ENCODE measurements at regions not wholly inside any gene's neighbourhood (a gene's known extent, or its start where the extent isn't known, plus 50 kb on each side); places are given as distances from the start of the nearest gene placed in this dataset.
"Not testable (repeated sequence)": the region's sequence is repeated elsewhere in the genome, so short reads cannot be mapped to it uniquely, and the experiment has no call there.

DNA sequence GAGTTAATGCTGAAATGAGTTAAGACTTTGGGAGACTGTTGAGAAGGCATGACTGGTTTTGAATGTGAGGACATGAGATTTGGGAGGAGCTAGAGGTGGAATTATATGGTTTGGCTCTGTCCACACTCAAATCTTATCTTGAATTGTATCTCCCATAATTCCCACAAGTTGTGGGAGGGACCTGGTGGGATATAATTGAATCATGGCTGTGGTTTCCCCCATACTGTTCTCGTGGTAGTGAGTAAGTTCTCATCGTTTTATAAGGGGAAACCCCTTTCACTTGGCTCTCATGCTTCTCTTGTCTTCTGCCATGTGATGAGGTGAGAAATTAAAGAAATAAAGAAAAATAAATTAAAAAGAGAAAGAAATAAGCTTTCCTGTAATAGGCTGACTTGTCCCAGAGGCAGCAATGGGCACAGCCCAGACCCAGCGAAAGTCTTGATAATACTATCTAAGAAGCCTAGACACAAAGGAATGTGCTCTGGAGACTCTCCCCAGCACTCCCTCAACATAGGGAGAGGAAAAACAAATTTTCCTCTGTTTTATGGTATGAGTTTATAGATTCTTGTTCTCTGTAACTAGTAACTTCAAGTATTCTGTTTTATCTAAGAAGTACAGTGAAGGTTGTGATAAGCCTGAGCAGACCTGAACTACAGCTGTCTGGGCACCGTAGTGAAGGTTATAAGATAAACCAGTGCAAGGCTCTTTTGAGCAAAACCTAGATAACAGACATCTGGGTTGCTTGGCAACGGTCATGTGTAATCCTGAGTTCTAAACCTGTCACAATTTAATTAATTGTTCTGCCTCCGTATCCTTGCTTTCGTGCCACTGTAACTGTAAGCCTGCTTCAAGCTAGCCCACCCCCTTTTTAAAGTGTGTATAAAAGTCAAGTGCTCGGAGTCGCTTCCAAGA, 88.9 kb upstream of the ECI2 start:
- H3K4me2 ChIP-seq (ENCODE audit: unreplicated experiment) = no peak overlapping the region
- no peaks in the 10 kb centered on the region for H3K36me3 ChIP-seq (ENCODE audit: low read depth)
- H3K9ac ChIP-seq = no peak overlapping the region
- in situ Hi-C loops (cut with MboI) = no loop called here
- 53 to 54% methylated on average over 9 of the region's 9 CpGs for WGBS, 2 experiments (ENCODE audit: low coverage in 1 of 2, low lambda C conversion rate in 2 of 2, missing lambda C conversion rate in 2 of 2)
- H3F3A ChIP-seq (ENCODE audit: insufficient read depth) = no peaks in the 10 kb centered on the region
- no peaks in the 10 kb centered on the region for H4K20me1 ChIP-seq (ENCODE audit: insufficient read depth)
- H3K4me3 ChIP-seq = no peak overlapping the region
- no peaks in the 10 kb centered on the region for H3K79me2 ChIP-seq (ENCODE audit: insufficient read depth)
- no peaks in the 10 kb centered on the region for H3K9me2 ChIP-seq (ENCODE audit: insufficient read depth)
- no peak overlapping the region for H3K27ac ChIP-seq
- DNase-seq = peak; percentile 32
- H3K9me3 ChIP-seq (ENCODE audit: low read depth) = no peaks in the 10 kb centered on the region
- no peaks in the 10 kb centered on the region for H3K27me3 ChIP-seq (replicated peaks; ENCODE audit: insufficient read depth)
- no peak overlapping the region for H2AFZ ChIP-seq
- TF ChIP-seq EZH2phosphoT487 (IDR thresholded peaks at IDR 0.05; ENCODE audit: insufficient read depth, low read depth) = no peak
- no peak for TF ChIP-seq EZH2 (IDR thresholded peaks at IDR 0.05; ENCODE audit: insufficient read depth, poor library complexity, severe bottlenecking)
- peaks cover 16% of the 10 kb centered on the region for H3K4me1 ChIP-seq (ENCODE audit: insufficient read depth)

DNA sequence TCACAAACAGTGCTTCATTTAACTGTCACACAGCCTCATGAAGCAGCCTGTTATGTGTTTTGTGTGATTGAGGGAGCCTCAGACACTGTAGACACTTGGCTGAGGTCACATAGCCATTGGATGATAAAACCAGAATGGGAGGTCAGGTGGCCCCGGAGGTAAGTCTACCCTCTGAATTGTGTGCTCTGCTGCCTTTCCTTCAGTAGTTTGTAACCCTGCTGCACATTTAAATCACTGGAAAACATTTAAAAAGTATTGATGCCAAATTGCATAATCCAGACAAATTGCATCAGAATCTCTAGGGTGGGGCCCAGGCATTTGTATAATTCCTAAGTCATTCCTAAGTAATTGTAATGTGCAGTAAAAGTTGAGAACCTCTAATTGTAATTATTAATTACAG, 85.2 kb upstream of the ECI2 start:
- Histone ChIP-seq H3F3A (ENCODE audit: insufficient read depth) (no peaks in the 10 kb centered on the region), H3K9me3 (ENCODE audit: low read depth) (no peaks in the 10 kb centered on the region), H2AFZ (peak overlapping the region; percentile 73), H3K4me3 (no peak overlapping the region), H3K9ac (0 out of 2 replicates have a peak overlapping the region, but pooled peaks have one; percentile 36), H3K27me3 (replicated peaks; ENCODE audit: insufficient read depth) (no peaks in the 10 kb centered on the region), H3K4me1 (ENCODE audit: insufficient read depth) (peaks cover 16% of the 10 kb centered on the region), H4K20me1 (ENCODE audit: insufficient read depth) (no peaks in the 10 kb centered on the region), H3K9me2 (ENCODE audit: insufficient read depth) (no peaks in the 10 kb centered on the region), H3K4me2 (ENCODE audit: unreplicated experiment) (peak overlapping the region; percentile 65), H3K27ac (peak overlapping the region; percentile 44), H3K36me3 (ENCODE audit: low read depth) (no peaks in the 10 kb centered on the region), H3K79me2 (ENCODE audit: insufficient read depth) (no peaks in the 10 kb centered on the region)
- WGBS, 2 experiments (ENCODE audit: low coverage in 1 of 2, low lambda C conversion rate in 2 of 2, missing lambda C conversion rate in 2 of 2) = 35 to 55% methylated on average over 1 of the region's 1 CpG
- in situ Hi-C loops (cut with MboI) = no loop called here
- peak; percentile 65 for DNase-seq
- TF ChIP-seq EZH2phosphoT487 (IDR thresholded peaks at IDR 0.05; ENCODE audit: insufficient read depth, low read depth) (no peak), EZH2 (IDR thresholded peaks at IDR 0.05; ENCODE audit: insufficient read depth, poor library complexity, severe bottlenecking) (no peak)

DNA sequence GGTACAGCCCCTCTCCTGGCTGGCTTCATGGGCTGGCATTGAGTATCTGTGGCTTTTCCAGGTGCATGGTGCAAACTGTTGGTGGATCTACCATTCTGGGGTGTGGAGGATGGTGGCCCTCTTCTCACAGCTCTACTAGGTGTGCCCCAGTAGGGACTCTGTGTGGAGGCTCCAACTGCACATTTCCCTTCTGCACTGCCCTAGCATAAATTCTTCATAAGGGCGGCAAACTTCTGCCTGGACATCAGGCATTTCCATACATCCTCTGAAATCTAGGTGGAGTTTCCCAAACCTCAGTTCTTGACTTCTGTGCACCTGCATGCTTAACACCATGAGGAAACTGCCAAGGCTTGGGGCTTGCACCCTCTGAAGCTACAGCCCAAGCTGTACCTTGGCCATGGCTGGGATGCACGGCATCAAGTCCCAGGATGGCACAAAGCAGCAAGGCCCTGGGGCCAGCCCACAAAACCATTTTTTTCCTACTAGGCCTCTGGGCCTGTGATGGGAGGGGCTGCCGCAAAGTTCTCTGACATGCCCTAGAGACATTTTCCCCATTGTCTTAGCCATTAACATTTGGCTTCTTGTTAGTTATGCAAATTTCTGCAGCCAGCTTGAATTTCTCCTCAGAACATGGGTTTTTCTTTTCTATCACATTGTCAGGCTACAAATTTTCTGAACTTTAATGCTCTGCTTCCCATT, 83.4 kb upstream of the ECI2 start:
- H4K20me1 ChIP-seq (ENCODE audit: insufficient read depth); H3K27ac ChIP-seq; H3F3A ChIP-seq (ENCODE audit: insufficient read depth); H3K9me3 ChIP-seq (ENCODE audit: low read depth); H3K36me3 ChIP-seq (ENCODE audit: low read depth); H3K27me3 ChIP-seq (replicated peaks; ENCODE audit: insufficient read depth); DNase-seq; H3K79me2 ChIP-seq (ENCODE audit: insufficient read depth); H2AFZ ChIP-seq; H3K4me3 ChIP-seq; H3K9me2 ChIP-seq (ENCODE audit: insufficient read depth); H3K4me2 ChIP-seq (ENCODE audit: unreplicated experiment); H3K9ac ChIP-seq; in situ Hi-C loops (cut with MboI): not testable (repeated sequence)
- H3K4me1 ChIP-seq (ENCODE audit: insufficient read depth) = peaks cover 16% of the 10 kb centered on the region
- WGBS, 2 experiments (ENCODE audit: low coverage in 1 of 2, low lambda C conversion rate in 2 of 2, missing lambda C conversion rate in 2 of 2) = 84 to 86% methylated on average over 3 of the region's 3 CpGs

DNA sequence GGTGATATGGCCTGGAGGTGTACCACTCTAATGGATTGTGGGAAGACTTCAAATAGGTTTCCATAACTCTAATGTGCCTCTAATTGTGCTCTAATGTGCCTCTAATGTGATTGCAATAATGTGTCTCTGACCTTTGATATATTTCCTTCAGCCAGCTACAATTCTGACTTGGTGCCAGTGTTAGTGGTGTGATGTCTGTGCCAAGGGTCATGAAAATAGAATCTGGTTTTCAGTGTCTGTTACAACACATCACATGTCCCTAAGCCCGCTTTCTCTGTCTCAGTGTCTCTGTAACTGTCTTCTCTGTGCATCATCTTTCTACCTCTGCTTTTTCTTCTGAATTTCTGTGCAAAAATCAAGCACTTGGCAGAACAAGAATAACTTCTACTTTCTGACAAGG, 77.2 kb upstream of the ECI2 start:
- Histone ChIP-seq H4K20me1 (ENCODE audit: insufficient read depth) (no peaks in the 10 kb centered on the region), H3K36me3 (ENCODE audit: low read depth) (no peaks in the 10 kb centered on the region), H3K9ac (no peak overlapping the region), H3K4me2 (ENCODE audit: unreplicated experiment) (no peak overlapping the region), H3K79me2 (ENCODE audit: insufficient read depth) (no peaks in the 10 kb centered on the region), H3F3A (ENCODE audit: insufficient read depth) (no peaks in the 10 kb centered on the region), H3K9me2 (ENCODE audit: insufficient read depth) (no peaks in the 10 kb centered on the region), H3K4me3 (no peak overlapping the region), H3K27ac (no peak overlapping the region), H3K27me3 (replicated peaks; ENCODE audit: insufficient read depth) (no peaks in the 10 kb centered on the region), H2AFZ (no peak overlapping the region), H3K4me1 (ENCODE audit: insufficient read depth) (no peaks in the 10 kb centered on the region), H3K9me3 (ENCODE audit: low read depth) (no peaks in the 10 kb centered on the region)
- TF ChIP-seq EZH2 (IDR thresholded peaks at IDR 0.05; ENCODE audit: insufficient read depth, poor library complexity, severe bottlenecking) (no peak), EZH2phosphoT487 (IDR thresholded peaks at IDR 0.05; ENCODE audit: insufficient read depth, low read depth) (no peak)
- WGBS, 2 experiments (ENCODE audit: low coverage in 1 of 2, low lambda C conversion rate in 2 of 2, missing lambda C conversion rate in 2 of 2) = 26 to 28% methylated on average over 1 of the region's 1 CpG
- in situ Hi-C loops (cut with MboI) = no loop called here
- DNase-seq = no peak

Data from GM23248 (cell line).